ENCODE measurements at regions not wholly inside any gene's neighbourhood (a gene's known extent, or its start where the extent isn't known, plus 50 kb on each side); places are given as distances from the start of the nearest gene placed in this dataset.
"Not testable (repeated sequence)": the region's sequence is repeated elsewhere in the genome, so short reads cannot be mapped to it uniquely, and the experiment has no call there.

- H4K91ac ChIP-seq (replicated peaks; ENCODE audit: insufficient read length, low read length); H3K9me3 ChIP-seq (ENCODE audit: insufficient read depth in 2 of 2, low read depth in 1 of 2, low read length in 1 of 2); H3K79me1 ChIP-seq (ENCODE audit: low read depth, low read length); H3K36me3 ChIP-seq (ENCODE audit: control insufficient read depth in 2 of 4, insufficient read depth in 4 of 4, low read length in 3 of 4); H2AFZ ChIP-seq (ENCODE audit: low read length); POLR2A ChIA-PET (ENCODE audit: partially characterized antibody); H4K20me1 ChIP-seq (replicated peaks in 1 of 2; ENCODE audit: control insufficient read depth in 1 of 2, insufficient read depth in 2 of 2, low read length in 2 of 2); H3K18ac ChIP-seq (ENCODE audit: extremely low read depth, low read length); H2BK15ac ChIP-seq (ENCODE audit: low read length); H2BK120ac ChIP-seq (replicated peaks; ENCODE audit: low read depth, low read length); H4K5ac ChIP-seq (ENCODE audit: insufficient read length, low read depth, low read length); DNase-seq (ENCODE audit: low read depth in 1 of 2, low spot score in 2 of 2); H3K4ac ChIP-seq (replicated peaks; ENCODE audit: insufficient read length, low read depth, low read length); H3K23ac ChIP-seq (ENCODE audit: insufficient read length); H2BK20ac ChIP-seq (ENCODE audit: low read length); H3K4me3 ChIP-seq (ENCODE audit: extremely low read depth in 1 of 4, insufficient read depth in 2 of 4, low read depth in 3 of 4, low read length in 4 of 4); CTCF ChIA-PET (ENCODE audit: partially characterized antibody); H3K14ac ChIP-seq (ENCODE audit: insufficient read length); H3K4me1 ChIP-seq (replicated peaks in 1 of 4; ENCODE audit: control insufficient read depth in 3 of 4, insufficient read depth in 4 of 4, low read length in 3 of 4); H2AK5ac ChIP-seq (ENCODE audit: low read depth, low read length); H3K9ac ChIP-seq (replicated peaks in 1 of 4; ENCODE audit: extremely low read depth in 1 of 4, low read depth in 3 of 4, low read length in 3 of 4); H3K79me2 ChIP-seq (ENCODE audit: control insufficient read depth in 1 of 2, insufficient read depth in 2 of 2, low read length in 2 of 2); H3K27ac ChIP-seq (ENCODE audit: low read depth, low read length); H3K23me2 ChIP-seq (ENCODE audit: low read depth, low read length); H3K56ac ChIP-seq (replicated peaks; ENCODE audit: insufficient read length, low read depth, low read length); H2BK5ac ChIP-seq (ENCODE audit: low read depth, low read length); H2BK12ac ChIP-seq (ENCODE audit: low read depth, low read length); H3K4me2 ChIP-seq (ENCODE audit: insufficient read depth in 1 of 2, low read depth in 2 of 2, low read length in 2 of 2); H4K8ac ChIP-seq (ENCODE audit: extremely low read depth, insufficient read depth, low read length): not testable (repeated sequence)
- H3K27me3 ChIP-seq (replicated peaks in 1 of 4; ENCODE audit: control insufficient read depth in 3 of 4, extremely low read depth in 1 of 4, insufficient read depth in 3 of 4, low read length in 3 of 4) = peaks cover 5 to 19% (median 7%) of the 10 kb centered on the region in 4 experiments
- peak; percentile 48 for FAIRE-seq
- WGBS, 2 experiments (ENCODE audit: extremely low coverage in 1 of 2, insufficient coverage in 1 of 2, insufficient read length in 1 of 2, insufficient replicate concordance in 2 of 2, low coverage in 1 of 2, low lambda C conversion rate in 2 of 2, missing lambda C conversion rate in 1 of 2) = 84% methylated on average over 3 of the region's 3 CpGs; no CpG with 5 or more reads in 1 of the 2 experiments
Measured at GRCh38 chr11:89556731-89557707, 65.8 kb upstream of the NOX4 start.

Data from H1 (cell line).